ENCODE measurements at regions not wholly inside any gene's neighbourhood (a gene's known extent, or its start where the extent isn't known, plus 50 kb on each side); places are given as distances from the start of the nearest gene placed in this dataset.

- Mint-ChIP-seq H3K27me3 (ENCODE audit: low read depth) (no peaks in the 10 kb centered on the region), H3K4me1 (peaks cover 11% of the 10 kb centered on the region in 2 experiments), H3K27ac (no peak overlapping the region), H3K9me3 (no peaks in the 10 kb centered on the region), H3K4me3 (no peak overlapping the region), H3K36me3 (ENCODE audit: insufficient read depth in 1 of 3, low read depth in 3 of 3) (no peaks in the 10 kb centered on the region)
- H3K9ac ChIP-seq (ENCODE audit: extremely low read depth, insufficient read length, low read length): no peak overlapping the region
- H3K23ac ChIP-seq (ENCODE audit: insufficient read length, low read depth, low read length): no peak overlapping the region
- no peaks in the 10 kb centered on the region for H3K79me2 ChIP-seq (ENCODE audit: insufficient read depth, low read length)
- no peak for DNase-seq
- H3T11ph ChIP-seq (ENCODE audit: low read length): no peak overlapping the region
- H4K91ac ChIP-seq (ENCODE audit: insufficient read length, low read depth, low read length): no peak overlapping the region
- H3K56ac ChIP-seq (ENCODE audit: insufficient read length, low read depth, low read length): no peak overlapping the region
- H2BK120ac ChIP-seq (ENCODE audit: low read depth, low read length, poor library complexity, severe bottlenecking): no peak overlapping the region
- no peak for TF ChIP-seq CTCF (conservative IDR thresholded peaks at IDR 0.05)
- no peak overlapping the region for H2BK20ac ChIP-seq (ENCODE audit: low read depth, low read length, poor library complexity, severe bottlenecking)
- H2BK12ac ChIP-seq (ENCODE audit: insufficient read length, low read depth, low read length): no peak overlapping the region
- no peak overlapping the region for H4K5ac ChIP-seq (ENCODE audit: insufficient read length, low read depth, low read length)
- no peak overlapping the region for H3K4ac ChIP-seq (ENCODE audit: low read depth, low read length)
- H3K4me1 ChIP-seq (ENCODE audit: insufficient read depth, low read length): no peaks in the 10 kb centered on the region; the same call in 1 of the 2 replicates
- H2AFZ ChIP-seq (ENCODE audit: low read length): no peak overlapping the region
- no peak overlapping the region for H2AK5ac ChIP-seq (ENCODE audit: insufficient read length, low read length)
- H2BK15ac ChIP-seq (ENCODE audit: low read depth, low read length): no peak overlapping the region
- H3K14ac ChIP-seq (ENCODE audit: insufficient read depth, low read length): no peak overlapping the region
- no peaks in the 10 kb centered on the region for H3K23me2 ChIP-seq (ENCODE audit: insufficient read length, low read depth, low read length, poor library complexity, severe bottlenecking)
- no peaks in the 10 kb centered on the region for H4K20me1 ChIP-seq (ENCODE audit: control insufficient read depth, insufficient read depth, insufficient read length)
- no peak overlapping the region for H3K27ac ChIP-seq (ENCODE audit: insufficient read length, low read depth, low read length)
- H3K27me3 ChIP-seq (ENCODE audit: insufficient read depth, low read length): no peaks in the 10 kb centered on the region
- no peak overlapping the region for H3K4me2 ChIP-seq (ENCODE audit: insufficient read depth, insufficient read length, low read length)
- no peaks in the 10 kb centered on the region for H3K9me3 ChIP-seq (ENCODE audit: control insufficient read depth, low read depth, low read length)
- no CpG with 5 or more reads among the region's 3 CpGs for WGBS (ENCODE audit: extremely low coverage, insufficient read length, low lambda C conversion rate)
- no peak overlapping the region for H3K18ac ChIP-seq (ENCODE audit: insufficient read length, low read depth, low read length)
- no peak overlapping the region for H2BK5ac ChIP-seq (ENCODE audit: insufficient read length, low read length)
- H4K8ac ChIP-seq (replicated peaks; ENCODE audit: insufficient read length, low read depth, low read length): no peak overlapping the region
- H3K79me1 ChIP-seq (ENCODE audit: insufficient read depth, low read depth, low read length, poor library complexity, severe bottlenecking): no peaks in the 10 kb centered on the region
Measured at GRCh38 chr1:55781944-55782482, 566.8 kb upstream of the USP24 start.

Data from H9 (cell line).